Heart left ventricle (tissue), 13 donors: ENCODE measurements at regions not wholly inside any gene's neighbourhood (a gene's known extent, or its start where the extent isn't known, plus 50 kb on each side); places are given as distances from the start of the nearest gene placed in this dataset.

Experiments
- POLR2A ChIP-seq, 2 donors: fragments of 450-650 bp; IDR thresholded peaks; one replicate each; pipeline ENCODE4 v1.6.1; 2017; ENCODE audit warnings: antibody characterized with exemption in 2 of 2, mild to moderate bottlenecking in 2 of 2, moderate library complexity in 2 of 2
- TF ChIP-seq, protein P1 (sequence below), 12 donors: fragments of 200-600 bp; sonication (generic) in 4 of 12; IDR thresholded peaks; one replicate each; pipeline versions ENCODE4 v1.5.0 to v1.8.0; 2018 to 2022; ENCODE audit warnings: antibody characterized with exemption in 12 of 12, mild to moderate bottlenecking in 5 of 12
- donor health status: ischemic (EF 13 %, LVEDD 7.1; RV severe dilation, severe dysfunction).
- donor health status: DM: no; HTN: yes; CAD: no.
- donor health status: DM: no; HTN: no; CAD: no.
- donor health status: ischemic (EF 25% LVEDD 6.9; RV normal size, moderate dysfunction).
- donor health status: ischemic (EF 25% LVEDD 5.7; RV mildly dilated, moderate dysfunction).
- donor health status: ischemic (EF 35%, LVEDD 5.7; RV mildly dilated, moderate dysfunction).
- donor health status: nonischemic (EF 11% LVEDD 7.7; RV severe dilation, severe dysfunction).
- donor health status: DM: yes; HTN: yes; CAD: no.
- donor health status: PGD.
- donor health status: ischemic (EF 29% LVEDD 5.4; RV normal size, mild dysfunction).
- donor health status: nonischemic (EF 23%, LVEDD 6.1; RV moderate dilation, normal function).

DNA sequence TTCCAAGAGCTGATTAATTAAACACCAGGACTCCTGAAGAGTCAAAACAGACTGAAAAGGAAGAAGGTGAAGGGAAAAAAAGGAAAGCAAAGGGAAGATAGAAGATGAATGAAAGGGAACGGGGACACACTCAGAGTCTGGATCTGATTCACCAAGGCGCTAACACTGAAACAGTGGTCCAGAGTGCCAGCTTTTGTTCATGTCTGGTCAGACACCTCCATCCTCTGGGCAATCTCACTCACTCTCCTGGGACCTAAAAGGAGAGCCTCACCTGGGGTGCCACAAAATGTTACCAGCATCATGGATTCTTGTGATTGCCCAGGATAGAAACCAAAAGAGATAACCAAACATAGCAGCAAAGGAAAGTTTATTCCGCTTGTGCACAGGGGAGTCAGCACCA lies 120.3 kb upstream of the AFF2 start:
- TF ChIP-seq, protein P1, sequence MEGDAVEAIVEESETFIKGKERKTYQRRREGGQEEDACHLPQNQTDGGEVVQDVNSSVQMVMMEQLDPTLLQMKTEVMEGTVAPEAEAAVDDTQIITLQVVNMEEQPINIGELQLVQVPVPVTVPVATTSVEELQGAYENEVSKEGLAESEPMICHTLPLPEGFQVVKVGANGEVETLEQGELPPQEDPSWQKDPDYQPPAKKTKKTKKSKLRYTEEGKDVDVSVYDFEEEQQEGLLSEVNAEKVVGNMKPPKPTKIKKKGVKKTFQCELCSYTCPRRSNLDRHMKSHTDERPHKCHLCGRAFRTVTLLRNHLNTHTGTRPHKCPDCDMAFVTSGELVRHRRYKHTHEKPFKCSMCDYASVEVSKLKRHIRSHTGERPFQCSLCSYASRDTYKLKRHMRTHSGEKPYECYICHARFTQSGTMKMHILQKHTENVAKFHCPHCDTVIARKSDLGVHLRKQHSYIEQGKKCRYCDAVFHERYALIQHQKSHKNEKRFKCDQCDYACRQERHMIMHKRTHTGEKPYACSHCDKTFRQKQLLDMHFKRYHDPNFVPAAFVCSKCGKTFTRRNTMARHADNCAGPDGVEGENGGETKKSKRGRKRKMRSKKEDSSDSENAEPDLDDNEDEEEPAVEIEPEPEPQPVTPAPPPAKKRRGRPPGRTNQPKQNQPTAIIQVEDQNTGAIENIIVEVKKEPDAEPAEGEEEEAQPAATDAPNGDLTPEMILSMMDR (IDR thresholded peaks at IDR 0.05) = no peak
- TF ChIP-seq POLR2A (IDR thresholded peaks at IDR 0.05) = no peak
